ENCODE measurements at regions not wholly inside any gene's neighbourhood (a gene's known extent, or its start where the extent isn't known, plus 50 kb on each side); places are given as distances from the start of the nearest gene placed in this dataset.

GRCh38 chr3:159782724-159783421 is 205.8 kb upstream of the IL12A start:
- DNase-seq (ENCODE audit: insufficient read length, low spot score) (no peak), FAIRE-seq (no peak)
- TF ChIP-seq SPI1 (IDR thresholded peaks at IDR 0.05; ENCODE audit: low read depth, low read length), result no peak
- no peak for TF ChIP-seq PAX5 (IDR thresholded peaks at IDR 0.05; ENCODE audit: insufficient read depth, low read length, severe bottlenecking)
- no peak for TF ChIP-seq POLR2A (IDR thresholded peaks at IDR 0.05; ENCODE audit: low read depth, low read length)
- no peak for TF ChIP-seq TAF1 (IDR thresholded peaks at IDR 0.05; ENCODE audit: low read depth, low read length)
- no peak for TF ChIP-seq POLR2AphosphoS5 (IDR thresholded peaks at IDR 0.05; ENCODE audit: low read depth, low read length)
- no peak for TF ChIP-seq POU2F2 (IDR thresholded peaks at IDR 0.05; ENCODE audit: low read depth, low read length)

- DNase-seq (ENCODE audit: insufficient read length, low spot score), result no peak
- FAIRE-seq, result no peak
- no peak for TF ChIP-seq POLR2A (IDR thresholded peaks at IDR 0.05; ENCODE audit: low read depth, low read length)
These were observed 204.6 kb upstream of the IL12A start for GRCh38 chr3:159783780-159784742.

GRCh38 chr3:159785273-159785708 is 203.3 kb upstream of the IL12A start:
- DNase-seq (ENCODE audit: insufficient read length, low spot score) (no peak), FAIRE-seq (no peak)
- TF ChIP-seq POU2F2 (IDR thresholded peaks at IDR 0.05; ENCODE audit: low read depth, low read length) (no peak), TAF1 (IDR thresholded peaks at IDR 0.05; ENCODE audit: low read depth, low read length) (no peak), SPI1 (IDR thresholded peaks at IDR 0.05; ENCODE audit: low read depth, low read length) (no peak), PAX5 (IDR thresholded peaks at IDR 0.05; ENCODE audit: insufficient read depth, low read length, severe bottlenecking) (no peak), POLR2AphosphoS5 (IDR thresholded peaks at IDR 0.05; ENCODE audit: low read depth, low read length) (no peak), POLR2A (IDR thresholded peaks at IDR 0.05; ENCODE audit: low read depth, low read length) (no peak)

- no peak for DNase-seq (ENCODE audit: insufficient read length, low spot score)
- TF ChIP-seq POLR2AphosphoS5 (IDR thresholded peaks at IDR 0.05; ENCODE audit: low read depth, low read length) (no peak), POLR2A (IDR thresholded peaks at IDR 0.05; ENCODE audit: low read depth, low read length) (no peak), SPI1 (IDR thresholded peaks at IDR 0.05; ENCODE audit: low read depth, low read length) (no peak)
- FAIRE-seq, result no peak
These were observed 202.0 kb upstream of the IL12A start for GRCh38 chr3:159786489-159787177.

- no peak for TF ChIP-seq POU2F2 (IDR thresholded peaks at IDR 0.05; ENCODE audit: low read depth, low read length)
- TF ChIP-seq PAX5 (IDR thresholded peaks at IDR 0.05; ENCODE audit: insufficient read depth, low read length, severe bottlenecking), result no peak
- TF ChIP-seq POLR2AphosphoS5 (IDR thresholded peaks at IDR 0.05; ENCODE audit: low read depth, low read length), result no peak
- no peak for TF ChIP-seq POLR2A (IDR thresholded peaks at IDR 0.05; ENCODE audit: low read depth, low read length)
- no peak for TF ChIP-seq SPI1 (IDR thresholded peaks at IDR 0.05; ENCODE audit: low read depth, low read length)
- FAIRE-seq (no peak), DNase-seq (ENCODE audit: insufficient read length, low spot score) (no peak)
These were observed 201.5 kb upstream of the IL12A start for GRCh38 chr3:159787178-159787574.

- TF ChIP-seq POLR2AphosphoS5 (IDR thresholded peaks at IDR 0.05; ENCODE audit: low read depth, low read length) (no peak), TAF1 (IDR thresholded peaks at IDR 0.05; ENCODE audit: low read depth, low read length) (no peak), PAX5 (IDR thresholded peaks at IDR 0.05; ENCODE audit: insufficient read depth, low read length, severe bottlenecking) (no peak), POLR2A (IDR thresholded peaks at IDR 0.05; ENCODE audit: low read depth, low read length) (no peak), SPI1 (IDR thresholded peaks at IDR 0.05; ENCODE audit: low read depth, low read length) (no peak), POU2F2 (IDR thresholded peaks at IDR 0.05; ENCODE audit: low read depth, low read length) (no peak)
- DNase-seq (ENCODE audit: insufficient read length, low spot score), result no peak
- FAIRE-seq, result no peak
These were observed 200.8 kb upstream of the IL12A start for GRCh38 chr3:159787794-159788205.

GRCh38 chr3:159788291-159788690 is 200.3 kb upstream of the IL12A start:
- FAIRE-seq, result no peak
- no peak for DNase-seq (ENCODE audit: insufficient read length, low spot score)
- TF ChIP-seq POU2F2 (IDR thresholded peaks at IDR 0.05; ENCODE audit: low read depth, low read length), result no peak
- TF ChIP-seq POLR2A (IDR thresholded peaks at IDR 0.05; ENCODE audit: low read depth, low read length), result no peak
- no peak for TF ChIP-seq PAX5 (IDR thresholded peaks at IDR 0.05; ENCODE audit: insufficient read depth, low read length, severe bottlenecking)
- no peak for TF ChIP-seq SPI1 (IDR thresholded peaks at IDR 0.05; ENCODE audit: low read depth, low read length)
- no peak for TF ChIP-seq POLR2AphosphoS5 (IDR thresholded peaks at IDR 0.05; ENCODE audit: low read depth, low read length)
- TF ChIP-seq TAF1 (IDR thresholded peaks at IDR 0.05; ENCODE audit: low read depth, low read length), result no peak

GRCh38 chr3:159789017-159789416 is 199.6 kb upstream of the IL12A start:
- DNase-seq (ENCODE audit: insufficient read length, low spot score), result no peak
- no peak for TF ChIP-seq PAX5 (IDR thresholded peaks at IDR 0.05; ENCODE audit: insufficient read depth, low read length, severe bottlenecking)
- TF ChIP-seq POLR2A (IDR thresholded peaks at IDR 0.05; ENCODE audit: low read depth, low read length), result no peak
- TF ChIP-seq SPI1 (IDR thresholded peaks at IDR 0.05; ENCODE audit: low read depth, low read length), result no peak
- no peak for TF ChIP-seq POLR2AphosphoS5 (IDR thresholded peaks at IDR 0.05; ENCODE audit: low read depth, low read length)
- no peak for TF ChIP-seq TAF1 (IDR thresholded peaks at IDR 0.05; ENCODE audit: low read depth, low read length)
- no peak for TF ChIP-seq POU2F2 (IDR thresholded peaks at IDR 0.05; ENCODE audit: low read depth, low read length)
- no peak for FAIRE-seq
